ENCODE measurements at regions not wholly inside any gene's neighbourhood (a gene's known extent, or its start where the extent isn't known, plus 50 kb on each side); places are given as distances from the start of the nearest gene placed in this dataset.

DNA sequence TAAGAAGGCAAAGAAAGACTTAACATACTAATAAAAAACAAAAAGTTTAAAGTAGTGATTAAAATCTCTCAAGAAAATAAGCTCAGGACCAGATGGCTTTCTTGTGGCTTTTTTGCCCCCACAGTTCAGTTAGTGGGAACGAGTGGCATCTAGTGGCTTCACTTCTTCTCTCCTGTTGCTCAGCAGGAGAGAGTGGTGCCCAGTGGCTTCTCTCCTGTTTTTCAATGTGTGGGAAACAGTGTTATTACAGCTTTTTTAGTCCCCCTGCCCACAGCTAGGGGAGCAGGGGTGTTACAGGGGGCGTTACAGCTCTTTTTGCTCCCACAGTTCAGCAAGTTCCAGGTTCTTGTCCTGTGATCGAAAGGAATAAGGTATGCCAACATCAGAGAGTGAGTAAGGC lies 135.2 kb downstream of the RERGL start:
- H3K36me3 ChIP-seq (ENCODE audit: insufficient read depth, low read length) = no peaks in the 10 kb centered on the region
- peak overlapping the region; percentile 20 for H2AFZ ChIP-seq (ENCODE audit: low read length)
- no peaks in the 10 kb centered on the region for H3K79me2 ChIP-seq (ENCODE audit: insufficient read depth, low read length)
- no peak overlapping the region for H3K4me3 ChIP-seq (ENCODE audit: insufficient read depth, low read length)
- H3K4me1 ChIP-seq (ENCODE audit: insufficient read depth, low read length) = no peaks in the 10 kb centered on the region
- H3K9me3 ChIP-seq (ENCODE audit: low read depth, low read length) = no peaks in the 10 kb centered on the region
- TF ChIP-seq CTCF (IDR thresholded peaks at IDR 0.05; ENCODE audit: extremely low read depth, low read depth, low read length) = peak; percentile 21
- no peaks in the 10 kb centered on the region for H3K27me3 ChIP-seq (ENCODE audit: insufficient read depth, low read length)
- H3K4me2 ChIP-seq (ENCODE audit: insufficient read depth, low read length) = no peak overlapping the region
- DNase-seq (ENCODE audit: insufficient read length, low spot score, missing footprints) = no peak
- H4K20me1 ChIP-seq (ENCODE audit: insufficient read depth, low read length) = no peaks in the 10 kb centered on the region
- H3K27ac ChIP-seq (ENCODE audit: low read depth, low read length) = no peak overlapping the region

GRCh38 chr12:17950898-17951297 lies 139.1 kb downstream of the RERGL start:
- H3K9me3 ChIP-seq (ENCODE audit: low read depth, low read length) = no peaks in the 10 kb centered on the region
- no peak for TF ChIP-seq CTCF (IDR thresholded peaks at IDR 0.05; ENCODE audit: extremely low read depth, low read depth, low read length)
- H4K20me1 ChIP-seq (ENCODE audit: insufficient read depth, low read length) = no peaks in the 10 kb centered on the region
- H3K36me3 ChIP-seq (ENCODE audit: insufficient read depth, low read length) = no peaks in the 10 kb centered on the region
- no peak overlapping the region for H3K27ac ChIP-seq (ENCODE audit: low read depth, low read length)
- no peaks in the 10 kb centered on the region for H3K79me2 ChIP-seq (ENCODE audit: insufficient read depth, low read length)
- H2AFZ ChIP-seq (ENCODE audit: low read length) = no peak overlapping the region
- no peaks in the 10 kb centered on the region for H3K4me1 ChIP-seq (ENCODE audit: insufficient read depth, low read length)
- DNase-seq (ENCODE audit: insufficient read length, low spot score, missing footprints) = no peak
- no peaks in the 10 kb centered on the region for H3K27me3 ChIP-seq (ENCODE audit: insufficient read depth, low read length)
- no peak overlapping the region for H3K4me3 ChIP-seq (ENCODE audit: insufficient read depth, low read length)
- H3K4me2 ChIP-seq (ENCODE audit: insufficient read depth, low read length) = no peak overlapping the region

GRCh38 chr12:17949558-17950141 lies 140.3 kb downstream of the RERGL start:
- H3K27me3 ChIP-seq (ENCODE audit: insufficient read depth, low read length) = no peaks in the 10 kb centered on the region
- no peak for TF ChIP-seq CTCF (IDR thresholded peaks at IDR 0.05; ENCODE audit: extremely low read depth, low read depth, low read length)
- no peak overlapping the region for H3K4me3 ChIP-seq (ENCODE audit: insufficient read depth, low read length)

GRCh38 chr12:17928708-17929366 lies 161.2 kb downstream of the RERGL start:
- peak overlapping the region; percentile 43 for H2AFZ ChIP-seq (ENCODE audit: low read length)
- peaks cover 17% of the 10 kb centered on the region for H3K4me1 ChIP-seq (ENCODE audit: insufficient read depth, low read length)
- no peaks in the 10 kb centered on the region for H3K9me3 ChIP-seq (ENCODE audit: low read depth, low read length)
- no peaks in the 10 kb centered on the region for H3K79me2 ChIP-seq (ENCODE audit: insufficient read depth, low read length)
- H3K27ac ChIP-seq (ENCODE audit: low read depth, low read length) = peak overlapping the region; percentile 39
- no peaks in the 10 kb centered on the region for H3K36me3 ChIP-seq (ENCODE audit: insufficient read depth, low read length)
- no peaks in the 10 kb centered on the region for H3K27me3 ChIP-seq (ENCODE audit: insufficient read depth, low read length)
- H3K4me3 ChIP-seq (ENCODE audit: insufficient read depth, low read length) = peak overlapping the region; percentile 22
- no peaks in the 10 kb centered on the region for H4K20me1 ChIP-seq (ENCODE audit: insufficient read depth, low read length)
- peak overlapping the region; percentile 65 for H3K4me2 ChIP-seq (ENCODE audit: insufficient read depth, low read length)
- TF ChIP-seq CTCF (IDR thresholded peaks at IDR 0.05; ENCODE audit: extremely low read depth, low read depth, low read length) = peak; percentile 35
- DNase-seq (ENCODE audit: insufficient read length, low spot score, missing footprints) = peak; percentile 3

More at GRCh38 chr12:17949558-17950141, 140.3 kb downstream of the RERGL start:
- Histone ChIP-seq H3K9me3 (ENCODE audit: low read depth, low read length) (no peaks in the 10 kb centered on the region), H3K79me2 (ENCODE audit: insufficient read depth, low read length) (no peaks in the 10 kb centered on the region), H3K27ac (ENCODE audit: low read depth, low read length) (no peak overlapping the region), H3K36me3 (ENCODE audit: insufficient read depth, low read length) (no peaks in the 10 kb centered on the region), H2AFZ (ENCODE audit: low read length) (no peak overlapping the region), H3K4me1 (ENCODE audit: insufficient read depth, low read length) (no peaks in the 10 kb centered on the region), H3K4me2 (ENCODE audit: insufficient read depth, low read length) (no peak overlapping the region), H4K20me1 (ENCODE audit: insufficient read depth, low read length) (no peaks in the 10 kb centered on the region)
- DNase-seq (ENCODE audit: insufficient read length, low spot score, missing footprints) = no peak

Data from osteoblast (primary cell).